ENCODE measurements at regions not wholly inside any gene's neighbourhood (a gene's known extent, or its start where the extent isn't known, plus 50 kb on each side); places are given as distances from the start of the nearest gene placed in this dataset.
"Not testable (repeated sequence)": the region's sequence is repeated elsewhere in the genome, so short reads cannot be mapped to it uniquely, and the experiment has no call there.

DNA sequence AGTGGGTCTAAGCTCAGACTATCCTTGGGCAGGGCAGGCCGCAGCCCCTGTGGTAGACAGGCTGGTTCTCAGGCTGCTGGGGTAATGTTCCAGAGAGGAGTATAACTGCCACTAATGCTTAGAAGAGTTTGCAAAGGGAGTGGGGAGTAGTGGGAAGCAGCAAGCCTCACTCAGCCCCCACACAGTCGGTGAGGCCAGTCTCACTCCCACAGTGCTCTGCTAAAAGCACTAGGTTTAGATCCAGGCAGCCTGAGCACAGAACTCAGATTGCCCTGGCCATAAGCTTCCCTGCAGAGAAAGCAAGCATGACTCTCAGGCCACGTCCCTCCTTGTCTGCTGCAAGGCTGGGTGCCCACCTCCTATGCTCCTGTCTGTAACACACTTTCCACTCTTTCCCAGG is 69.4 kb upstream of the HCN1 start:
- Mint-ChIP-seq H3K36me3 (no peaks in the 10 kb centered on the region), H3K27me3 (no peaks in the 10 kb centered on the region), H3K9me3 (peaks cover 13 to 18% (median 15%) of the 10 kb centered on the region in 3 donors), H3K4me1 (no peaks in the 10 kb centered on the region), H3K4me3 (no peak overlapping the region), H3K27ac (no peak overlapping the region)
- ChIA-PET CTCF (no interaction called here), POLR2A (interaction anchor here in 1 of 2 donors (0.6 kb wide), 1 partner anchor 17 kb away, joined by 3 read pairs; no protein-coding TSS in a partner anchor)
- Histone ChIP-seq H3K4me1 (ENCODE audit: control insufficient read depth in 1 of 2, extremely low read depth in 1 of 2, insufficient read depth in 2 of 2, low read length in 2 of 2) (no peaks in the 10 kb centered on the region), H3K9me3 (peaks cover 7% of the 10 kb centered on the region), H3K27me3 (replicated peaks in 1 of 2; ENCODE audit: control insufficient read depth in 2 of 2, extremely low read depth in 1 of 2, insufficient read depth in 2 of 2, low read length in 1 of 2) (no peaks in the 10 kb centered on the region), H3K4me3 (ENCODE audit: control insufficient read depth in 1 of 2, extremely low read depth in 1 of 2, low read length in 1 of 2) (no peak overlapping the region), H3K27ac (ENCODE audit: low read length) (no peak overlapping the region), H3K36me3 (ENCODE audit: control insufficient read depth in 2 of 2, extremely low read depth in 1 of 2, insufficient read depth in 1 of 2, low read length in 1 of 2) (no peaks in the 10 kb centered on the region)
- ATAC-seq (replicated peaks in 1 of 4) = no peak
- no peak for DNase-seq
- WGBS (ENCODE audit: insufficient coverage) = 58% methylated on average over 3 of the region's 3 CpGs

- no peaks in the 10 kb centered on the region for H3K4me1 Mint-ChIP-seq
- H3K9me3 Mint-ChIP-seq = peaks cover 26 to 47% (median 29%) of the 10 kb centered on the region in 3 donors
- H3K4me3 Mint-ChIP-seq = no peak overlapping the region
- no peaks in the 10 kb centered on the region for H3K36me3 ChIP-seq (ENCODE audit: control insufficient read depth in 2 of 2, extremely low read depth in 1 of 2, insufficient read depth in 1 of 2, low read length in 1 of 2)
- H3K4me3 ChIP-seq (ENCODE audit: control insufficient read depth in 1 of 2, extremely low read depth in 1 of 2, low read length in 1 of 2) = no peak overlapping the region
- CTCF ChIA-PET = no interaction called here
- DNase-seq = no peak
- H3K9me3 ChIP-seq = no peaks in the 10 kb centered on the region
- H3K36me3 Mint-ChIP-seq = no peaks in the 10 kb centered on the region
- no peak overlapping the region for H3K27ac Mint-ChIP-seq
- no peaks in the 10 kb centered on the region for H3K27me3 ChIP-seq (replicated peaks in 1 of 2; ENCODE audit: control insufficient read depth in 2 of 2, extremely low read depth in 1 of 2, insufficient read depth in 2 of 2, low read length in 1 of 2)
- no peaks in the 10 kb centered on the region for H3K4me1 ChIP-seq (ENCODE audit: control insufficient read depth in 1 of 2, extremely low read depth in 1 of 2, insufficient read depth in 2 of 2, low read length in 2 of 2)
- POLR2A ChIA-PET = no interaction called here
- H3K27ac ChIP-seq (ENCODE audit: low read length) = no peak overlapping the region
- H3K27me3 Mint-ChIP-seq = no peaks in the 10 kb centered on the region
- 100% methylated on average over 3 of the region's 3 CpGs for WGBS (ENCODE audit: insufficient coverage)
- ATAC-seq (replicated peaks in 1 of 4) = no peak
These were observed 54.4 kb upstream of the HCN1 start for GRCh38 chr5:45750574-45750973.

GRCh38 chr5:45748511-45748910 is 52.3 kb upstream of the HCN1 start:
- H3K27ac Mint-ChIP-seq; H3K36me3 ChIP-seq (ENCODE audit: control insufficient read depth in 2 of 2, extremely low read depth in 1 of 2, insufficient read depth in 1 of 2, low read length in 1 of 2); H3K9me3 ChIP-seq; ATAC-seq (replicated peaks in 1 of 4); H3K36me3 Mint-ChIP-seq; H3K4me1 ChIP-seq (ENCODE audit: control insufficient read depth in 1 of 2, extremely low read depth in 1 of 2, insufficient read depth in 2 of 2, low read length in 2 of 2); H3K27me3 ChIP-seq (replicated peaks in 1 of 2; ENCODE audit: control insufficient read depth in 2 of 2, extremely low read depth in 1 of 2, insufficient read depth in 2 of 2, low read length in 1 of 2); H3K4me3 ChIP-seq (ENCODE audit: control insufficient read depth in 1 of 2, extremely low read depth in 1 of 2, low read length in 1 of 2); H3K4me3 Mint-ChIP-seq; H3K27me3 Mint-ChIP-seq; CTCF ChIA-PET; H3K27ac ChIP-seq (ENCODE audit: low read length); DNase-seq; H3K4me1 Mint-ChIP-seq: not testable (repeated sequence)
- POLR2A ChIA-PET = interaction anchor here in 1 of 2 donors (0.5 kb wide), 1 partner anchor 17 kb away, joined by 3 read pairs; no protein-coding TSS in a partner anchor
- H3K9me3 Mint-ChIP-seq = peaks cover 21 to 32% (median 24%) of the 10 kb centered on the region in 3 donors
- WGBS (ENCODE audit: insufficient coverage) = 41% methylated on average over 4 of the region's 4 CpGs

All from T-cell (primary cell).